K562 (cell line): ENCODE measurements at regions not wholly inside any gene's neighbourhood (a gene's known extent, or its start where the extent isn't known, plus 50 kb on each side); places are given as distances from the start of the nearest gene placed in this dataset.

Experiments
- ATAC-seq: fragments of 200-7000 bp; cut with Tn5 transposase; 3 replicates; pipeline ENCODE4 v1.9.1; 2020; ENCODE audit warnings: moderate library complexity
- BruUV-seq: library from RNA; stranded (reverse); fragments of 400-500 nt; replicated peaks from 2 replicates; lab custom pipeline; 2021; lab: Mats Ljungman, UMichigan
- CTCF ChIA-PET: fragments of 300-600 bp; formaldehyde crosslinking; extraction: SDS; loops from one replicate; lab custom pipeline; 2021; ENCODE audit warnings: low intra/inter-chr PET ratio; lab: Yijun Ruan, JAX
- POLR2A ChIA-PET: fragments of 300-600, 350-650 bp; sonication (Branson Sonifier 250); formaldehyde crosslinking; extraction: SDS; loops from one replicate; lab custom pipeline; 2021; ENCODE audit warnings: antibody characterized with exemption, inconsistent platforms; lab: Yijun Ruan, JAX
- DNase-seq, 4 experiments: peaks; one replicate each; pipeline versions ENCODE4 v3.0.0 to v3.0.0-alpha.2; 2011 to 2018; ENCODE audit warnings: low spot score in 3 of 4, mixed read lengths in 3 of 4; ENCODE audit errors: extremely low read depth in 1 of 4
- FAIRE-seq: peaks from 2 replicates; lab custom pipeline; 2011; peaks lifted over from hg19 to GRCh38; lab: Jason Lieb, UNC
- H2AFZ ChIP-seq: 2 replicates; pipeline ENCODE4 v1.6.0; 2011; ENCODE audit warnings: low read depth, low read length, control low read depth, inconsistent platforms
- H3K27ac ChIP-seq: fragments of 200-600 bp; 3 replicates; pipeline ENCODE4 v1.8.0; 2011; ENCODE audit warnings: low read depth, mild to moderate bottlenecking, control low read depth, inconsistent platforms, low read length, moderate library complexity, mixed read lengths; ENCODE audit errors: extremely low read depth
- H3K27me3 ChIP-seq, 2 experiments: fragments of 300-600 bp in 1 of 2; 2 replicates in 1 of 2; 3 replicates in 1 of 2; pipeline versions ENCODE4 v1.6.0 to v1.8.0; 2011; ENCODE audit warnings: inconsistent platforms in 2 of 2, low read length in 2 of 2, mild to moderate bottlenecking in 1 of 2, mixed read lengths in 1 of 2, moderate library complexity in 1 of 2; ENCODE audit not compliant: control insufficient read depth in 2 of 2, insufficient read depth in 2 of 2
- H3K36me3 ChIP-seq: fragments of 300-600 bp; 3 replicates; pipeline ENCODE4 v1.8.0; 2011; ENCODE audit warnings: mild to moderate bottlenecking, low read length, inconsistent platforms; ENCODE audit not compliant: control insufficient read depth, insufficient read depth
- H3K4me1 ChIP-seq, 2 experiments: fragments of 200-600 bp in 1 of 2; replicated peaks in 1 of 2; 2 replicates in 1 of 2; 3 replicates in 1 of 2; pipeline versions ENCODE4 v1.5.1 to v1.8.0; 2011; ENCODE audit warnings: inconsistent platforms in 2 of 2, low read length in 2 of 2, mild to moderate bottlenecking in 1 of 2, mixed read lengths in 1 of 2, moderate library complexity in 1 of 2; ENCODE audit not compliant: control insufficient read depth in 2 of 2, insufficient read depth in 2 of 2
- H3K4me2 ChIP-seq: 2 replicates; pipeline ENCODE4 v1.6.1; 2011; ENCODE audit warnings: low read length, control low read depth, inconsistent platforms, mixed read lengths; ENCODE audit not compliant: insufficient read depth
- H3K4me3 ChIP-seq: fragments of 200-600 bp; sonication (generic), shearing (Covaris generic); 2 replicates; pipeline ENCODE4 v1.5.1; 2016; ENCODE audit warnings: control low read depth, inconsistent platforms
- H3K79me2 ChIP-seq: fragments of 200-600 bp; 3 replicates; pipeline ENCODE4 v1.8.0; 2011; ENCODE audit warnings: low read length, inconsistent platforms; ENCODE audit not compliant: control insufficient read depth, insufficient read depth
- H3K9ac ChIP-seq, 2 experiments: 2 replicates each; pipeline versions ENCODE4 v1.6.0 to v1.6.1; 2011; ENCODE audit warnings: low read depth in 2 of 2, low read length in 2 of 2, control low read depth in 1 of 2, inconsistent platforms in 1 of 2, mild to moderate bottlenecking in 1 of 2, mixed read lengths in 1 of 2; ENCODE audit not compliant: insufficient read depth in 1 of 2
- H3K9me1 ChIP-seq: one replicate; pipeline ENCODE4 v1.6.0; 2011; ENCODE audit warnings: inconsistent platforms, mild to moderate bottlenecking, low read length, moderate library complexity; ENCODE audit not compliant: control insufficient read depth, insufficient read depth
- H3K9me3 ChIP-seq: replicated peaks from 2 replicates; pipeline ENCODE4 v1.5.1; 2011; ENCODE audit warnings: low read depth, low read length, inconsistent platforms; ENCODE audit not compliant: control insufficient read depth, insufficient read depth
- H4K20me1 ChIP-seq: replicated peaks from 2 replicates; pipeline ENCODE4 v1.6.1; 2011; ENCODE audit warnings: low read length, inconsistent platforms, mixed read lengths; ENCODE audit not compliant: control insufficient read depth, insufficient read depth
- CHD2 ChIP-seq: IDR thresholded peaks from 2 replicates; pipeline ENCODE4 v1.6.1; 2011; ENCODE audit warnings: low read depth, low read length
- CTCFL ChIP-seq: IDR thresholded peaks from 2 replicates; pipeline ENCODE4 v1.6.1; 2011; ENCODE audit warnings: borderline replicate concordance, low read depth, mild to moderate bottlenecking, moderate library complexity, low read length; ENCODE audit not compliant: insufficient read depth, poor library complexity, severe bottlenecking
- WGBS: fragments of 100-300 bp; shearing (Covaris generic); methylation state at CpG from one replicate; pipeline ENCODE4 v1.1.6; 2016; ENCODE audit warnings: low coverage, mixed read lengths; ENCODE audit not compliant: insufficient coverage; ENCODE audit errors: missing lambda C conversion rate; 5-methylcytosine and 5-hydroxymethylcytosine counted together
- in situ Hi-C: fragments of 300-500 bp; cut with MboI; formaldehyde crosslinking; loops from 4 replicates; pipeline ENCODE4 v1.15.0; 2018; ENCODE audit warnings: inconsistent platforms, mixed read lengths
- intact Hi-C: fragments of 100-400 bp; cut with micrococcal nuclease; formaldehyde crosslinking; loops from 2 replicates; pipeline ENCODE4 v1.14.2; 2022

GRCh38 chr4:124435274-124435950, 277.1 kb downstream of the ANKRD50 start:
- Histone ChIP-seq H4K20me1 (no peaks in the 10 kb centered on the region), H3K27me3 (no peaks in the 10 kb centered on the region), H3K4me1 (no peaks in the 10 kb centered on the region), H3K9ac (no peak overlapping the region), H3K79me2 (no peaks in the 10 kb centered on the region), H3K27ac (no peak overlapping the region), H3K9me3 (no peaks in the 10 kb centered on the region), H2AFZ (no peak overlapping the region), H3K4me2 (no peak overlapping the region), H3K9me1 (no peaks in the 10 kb centered on the region), H3K4me3 (no peak overlapping the region), H3K36me3 (no peaks in the 10 kb centered on the region)
- in situ Hi-C loops (no loop called here), intact Hi-C loops (no loop called here)
- DNase-seq = no peak
- CTCF ChIA-PET = no interaction called here
- TF ChIP-seq CHD2 (no peak), CTCFL (no peak)
- WGBS = 6% methylated on average over 2 of the region's 2 CpGs
- POLR2A ChIA-PET = no interaction called here
- no peak for FAIRE-seq
- no TSS peak for BruUV-seq
- ATAC-seq = no peak
